ENCODE measurements at regions not wholly inside any gene's neighbourhood (a gene's known extent, or its start where the extent isn't known, plus 50 kb on each side); places are given as distances from the start of the nearest gene placed in this dataset.

DNA sequence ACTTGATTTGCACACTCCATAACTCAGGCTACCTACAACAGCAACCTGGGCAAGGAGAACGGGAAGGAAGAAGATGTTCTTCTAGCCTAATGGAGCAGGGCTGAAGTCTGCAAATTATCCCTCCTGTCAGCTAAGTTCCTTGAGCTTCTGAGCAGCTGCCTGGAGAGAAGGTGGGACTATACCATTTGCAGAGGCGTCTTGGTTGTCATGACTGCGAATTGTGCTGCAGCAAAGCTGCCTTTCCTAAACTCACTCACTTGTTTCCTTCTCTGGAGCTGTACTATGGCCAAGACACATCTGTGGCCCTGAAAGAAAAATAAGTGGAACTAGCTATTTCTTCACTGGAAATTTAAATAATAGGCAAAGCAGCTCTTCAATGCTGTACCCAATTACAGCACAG is 682.4 kb upstream of the GRIA3 start:
- intact Hi-C loops (cut with micrococcal nuclease; ENCODE audit: unreplicated experiment) (no loop called here), in situ Hi-C loops (cut with HindIII; ENCODE audit: low pct_unique_long_range_greater_than_20kb, low sequenced_read_pairs) (no loop called here)
- Histone ChIP-seq H3K27me3 (ENCODE audit: control insufficient read depth, insufficient read depth, low read length) (no peaks in the 10 kb centered on the region), H3K4me1 (ENCODE audit: control insufficient read depth, insufficient read depth, low read length) (no peaks in the 10 kb centered on the region), H3K9me3 (ENCODE audit: control insufficient read depth, insufficient read depth, low read depth, low read length) (no peaks in the 10 kb centered on the region), H3K4me3 (ENCODE audit: low read depth in 2 of 2, low read length in 2 of 2) (no peak overlapping the region), H3K36me3 (ENCODE audit: control insufficient read depth, insufficient read depth, low read length) (no peaks in the 10 kb centered on the region), H3K27ac (ENCODE audit: low read length) (no peak overlapping the region)
- DNase-seq (ENCODE audit: low read depth, low spot score) (no peak), ATAC-seq (no peak)
- no TSS peak for BruUV-seq (replicated peaks)
- POLR2A ChIA-PET: no interaction called here
- CTCF ChIA-PET: no interaction called here
- TF ChIP-seq SIN3A (IDR thresholded peaks at IDR 0.05; ENCODE audit: borderline replicate concordance, insufficient read depth, low read depth, low read length) (no peak), TCF7L2 (IDR thresholded peaks at IDR 0.05; ENCODE audit: low read depth, low read length) (no peak), POLR2AphosphoS5 (IDR thresholded peaks at IDR 0.05; ENCODE audit: low read depth, low read length) (no peak)
- TF ChIP-seq, protein P1, sequence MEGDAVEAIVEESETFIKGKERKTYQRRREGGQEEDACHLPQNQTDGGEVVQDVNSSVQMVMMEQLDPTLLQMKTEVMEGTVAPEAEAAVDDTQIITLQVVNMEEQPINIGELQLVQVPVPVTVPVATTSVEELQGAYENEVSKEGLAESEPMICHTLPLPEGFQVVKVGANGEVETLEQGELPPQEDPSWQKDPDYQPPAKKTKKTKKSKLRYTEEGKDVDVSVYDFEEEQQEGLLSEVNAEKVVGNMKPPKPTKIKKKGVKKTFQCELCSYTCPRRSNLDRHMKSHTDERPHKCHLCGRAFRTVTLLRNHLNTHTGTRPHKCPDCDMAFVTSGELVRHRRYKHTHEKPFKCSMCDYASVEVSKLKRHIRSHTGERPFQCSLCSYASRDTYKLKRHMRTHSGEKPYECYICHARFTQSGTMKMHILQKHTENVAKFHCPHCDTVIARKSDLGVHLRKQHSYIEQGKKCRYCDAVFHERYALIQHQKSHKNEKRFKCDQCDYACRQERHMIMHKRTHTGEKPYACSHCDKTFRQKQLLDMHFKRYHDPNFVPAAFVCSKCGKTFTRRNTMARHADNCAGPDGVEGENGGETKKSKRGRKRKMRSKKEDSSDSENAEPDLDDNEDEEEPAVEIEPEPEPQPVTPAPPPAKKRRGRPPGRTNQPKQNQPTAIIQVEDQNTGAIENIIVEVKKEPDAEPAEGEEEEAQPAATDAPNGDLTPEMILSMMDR (IDR thresholded peaks at IDR 0.05): no peak
- TF ChIP-seq, protein P2, sequence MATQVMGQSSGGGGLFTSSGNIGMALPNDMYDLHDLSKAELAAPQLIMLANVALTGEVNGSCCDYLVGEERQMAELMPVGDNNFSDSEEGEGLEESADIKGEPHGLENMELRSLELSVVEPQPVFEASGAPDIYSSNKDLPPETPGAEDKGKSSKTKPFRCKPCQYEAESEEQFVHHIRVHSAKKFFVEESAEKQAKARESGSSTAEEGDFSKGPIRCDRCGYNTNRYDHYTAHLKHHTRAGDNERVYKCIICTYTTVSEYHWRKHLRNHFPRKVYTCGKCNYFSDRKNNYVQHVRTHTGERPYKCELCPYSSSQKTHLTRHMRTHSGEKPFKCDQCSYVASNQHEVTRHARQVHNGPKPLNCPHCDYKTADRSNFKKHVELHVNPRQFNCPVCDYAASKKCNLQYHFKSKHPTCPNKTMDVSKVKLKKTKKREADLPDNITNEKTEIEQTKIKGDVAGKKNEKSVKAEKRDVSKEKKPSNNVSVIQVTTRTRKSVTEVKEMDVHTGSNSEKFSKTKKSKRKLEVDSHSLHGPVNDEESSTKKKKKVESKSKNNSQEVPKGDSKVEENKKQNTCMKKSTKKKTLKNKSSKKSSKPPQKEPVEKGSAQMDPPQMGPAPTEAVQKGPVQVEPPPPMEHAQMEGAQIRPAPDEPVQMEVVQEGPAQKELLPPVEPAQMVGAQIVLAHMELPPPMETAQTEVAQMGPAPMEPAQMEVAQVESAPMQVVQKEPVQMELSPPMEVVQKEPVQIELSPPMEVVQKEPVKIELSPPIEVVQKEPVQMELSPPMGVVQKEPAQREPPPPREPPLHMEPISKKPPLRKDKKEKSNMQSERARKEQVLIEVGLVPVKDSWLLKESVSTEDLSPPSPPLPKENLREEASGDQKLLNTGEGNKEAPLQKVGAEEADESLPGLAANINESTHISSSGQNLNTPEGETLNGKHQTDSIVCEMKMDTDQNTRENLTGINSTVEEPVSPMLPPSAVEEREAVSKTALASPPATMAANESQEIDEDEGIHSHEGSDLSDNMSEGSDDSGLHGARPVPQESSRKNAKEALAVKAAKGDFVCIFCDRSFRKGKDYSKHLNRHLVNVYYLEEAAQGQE (IDR thresholded peaks at IDR 0.05; ENCODE audit: insufficient read depth in 1 of 2, low read depth in 2 of 2, low read length in 1 of 2): no peak

DNA sequence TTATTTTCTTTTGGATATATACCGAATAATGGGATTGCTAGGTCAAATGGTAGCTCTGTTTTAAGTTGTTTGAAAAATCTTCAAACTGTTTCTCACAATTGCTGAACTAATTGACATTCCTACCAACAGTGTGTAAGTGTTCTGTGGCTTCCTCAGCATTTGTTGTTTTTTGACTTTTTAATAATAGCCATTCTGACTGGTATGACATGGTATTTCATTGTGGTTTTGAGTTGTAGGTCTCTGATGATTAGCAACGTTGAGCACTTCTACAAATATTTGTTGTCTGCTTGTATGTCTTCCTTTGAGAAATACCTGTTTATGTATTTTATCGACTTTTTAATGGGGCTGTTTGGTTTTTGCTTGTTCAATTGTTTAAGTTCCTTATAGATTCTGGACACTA is 680.1 kb upstream of the GRIA3 start:
- ATAC-seq (no peak), DNase-seq (ENCODE audit: low read depth, low spot score) (no peak)
- intact Hi-C loops (cut with micrococcal nuclease; ENCODE audit: unreplicated experiment): no loop called here
- H3K27ac ChIP-seq (ENCODE audit: low read length): no peak overlapping the region
- POLR2A ChIA-PET: no interaction called here
- CTCF ChIA-PET: no interaction called here
- no peaks in the 10 kb centered on the region for H3K27me3 ChIP-seq (ENCODE audit: control insufficient read depth, insufficient read depth, low read length)
- no peak overlapping the region for H3K4me3 ChIP-seq (ENCODE audit: low read depth in 2 of 2, low read length in 2 of 2)
- in situ Hi-C loops (cut with HindIII; ENCODE audit: low pct_unique_long_range_greater_than_20kb, low sequenced_read_pairs): no loop called here
- no TSS peak for BruUV-seq (replicated peaks)
- H3K9me3 ChIP-seq (ENCODE audit: control insufficient read depth, insufficient read depth, low read depth, low read length): no peaks in the 10 kb centered on the region
- H3K36me3 ChIP-seq (ENCODE audit: control insufficient read depth, insufficient read depth, low read length): no peaks in the 10 kb centered on the region
- no peaks in the 10 kb centered on the region for H3K4me1 ChIP-seq (ENCODE audit: control insufficient read depth, insufficient read depth, low read length)
- TF ChIP-seq, protein P2 (IDR thresholded peaks at IDR 0.05; ENCODE audit: insufficient read depth in 1 of 2, low read depth in 2 of 2, low read length in 1 of 2): no peak
- TF ChIP-seq, protein P1 (IDR thresholded peaks at IDR 0.05): no peak
- no peak for TF ChIP-seq TCF7L2 (IDR thresholded peaks at IDR 0.05; ENCODE audit: low read depth, low read length)

Data from Panc1 (cell line).